ENCODE measurements at regions not wholly inside any gene's neighbourhood (a gene's known extent, or its start where the extent isn't known, plus 50 kb on each side); places are given as distances from the start of the nearest gene placed in this dataset.
"Not testable (repeated sequence)": the region's sequence is repeated elsewhere in the genome, so short reads cannot be mapped to it uniquely, and the experiment has no call there.

DNA sequence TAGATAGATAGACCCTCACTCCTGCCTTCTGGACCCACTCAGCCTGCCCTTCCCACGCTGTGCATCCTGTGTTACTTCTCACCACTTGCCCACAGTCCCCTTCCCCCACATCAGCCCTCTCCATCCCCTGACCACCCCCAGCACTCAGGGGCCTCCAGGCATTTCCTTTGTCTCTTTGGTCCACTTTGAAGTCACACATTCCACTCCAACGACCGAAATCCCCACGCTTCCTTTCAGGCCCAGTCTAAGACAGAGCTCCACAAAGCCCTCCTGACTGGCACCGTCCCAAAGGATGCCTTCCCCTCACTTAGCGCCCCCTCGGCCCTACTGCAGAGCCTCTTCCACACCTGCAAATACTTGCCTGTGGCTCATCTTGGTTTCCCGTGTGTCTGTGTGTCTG is 83.8 kb downstream of the FOXF2 start:
- DNase-seq (ENCODE audit: low read depth) (no peak), FAIRE-seq (no peak)
- no peaks in the 10 kb centered on the region for H3K36me3 ChIP-seq (ENCODE audit: control insufficient read depth, insufficient read depth, low read length)
- TF ChIP-seq, protein P1, sequence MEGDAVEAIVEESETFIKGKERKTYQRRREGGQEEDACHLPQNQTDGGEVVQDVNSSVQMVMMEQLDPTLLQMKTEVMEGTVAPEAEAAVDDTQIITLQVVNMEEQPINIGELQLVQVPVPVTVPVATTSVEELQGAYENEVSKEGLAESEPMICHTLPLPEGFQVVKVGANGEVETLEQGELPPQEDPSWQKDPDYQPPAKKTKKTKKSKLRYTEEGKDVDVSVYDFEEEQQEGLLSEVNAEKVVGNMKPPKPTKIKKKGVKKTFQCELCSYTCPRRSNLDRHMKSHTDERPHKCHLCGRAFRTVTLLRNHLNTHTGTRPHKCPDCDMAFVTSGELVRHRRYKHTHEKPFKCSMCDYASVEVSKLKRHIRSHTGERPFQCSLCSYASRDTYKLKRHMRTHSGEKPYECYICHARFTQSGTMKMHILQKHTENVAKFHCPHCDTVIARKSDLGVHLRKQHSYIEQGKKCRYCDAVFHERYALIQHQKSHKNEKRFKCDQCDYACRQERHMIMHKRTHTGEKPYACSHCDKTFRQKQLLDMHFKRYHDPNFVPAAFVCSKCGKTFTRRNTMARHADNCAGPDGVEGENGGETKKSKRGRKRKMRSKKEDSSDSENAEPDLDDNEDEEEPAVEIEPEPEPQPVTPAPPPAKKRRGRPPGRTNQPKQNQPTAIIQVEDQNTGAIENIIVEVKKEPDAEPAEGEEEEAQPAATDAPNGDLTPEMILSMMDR (IDR thresholded peaks at IDR 0.05; ENCODE audit: insufficient read depth, low read length, severe bottlenecking): no peak
- H3K27me3 ChIP-seq (ENCODE audit: control insufficient read depth, insufficient read depth, low read length): no peaks in the 10 kb centered on the region
- no peak overlapping the region for H3K4me3 ChIP-seq (ENCODE audit: low read depth, low read length)

DNA sequence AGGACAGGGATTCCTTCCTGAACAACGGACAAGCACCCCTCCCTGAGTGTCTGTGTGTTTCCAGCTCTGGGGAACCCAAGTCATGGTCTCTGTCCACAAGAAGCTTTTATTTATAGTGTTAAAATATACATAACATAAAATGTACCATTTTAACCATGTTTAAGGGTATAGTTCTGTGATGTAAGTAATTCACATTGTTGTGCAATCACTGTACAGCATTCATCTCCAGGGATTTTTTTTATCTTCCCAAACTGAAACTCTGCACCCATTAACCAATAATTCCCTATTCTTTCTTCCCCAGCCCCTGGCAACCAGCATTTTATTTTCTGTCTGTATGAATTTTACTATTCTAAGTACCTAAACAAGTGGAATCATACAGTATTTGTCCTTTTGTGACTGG is 84.2 kb downstream of the FOXF2 start:
- no peak overlapping the region for H3K4me3 ChIP-seq (ENCODE audit: low read depth, low read length)
- H3K36me3 ChIP-seq (ENCODE audit: control insufficient read depth, insufficient read depth, low read length): no peaks in the 10 kb centered on the region
- TF ChIP-seq, protein P1 (IDR thresholded peaks at IDR 0.05; ENCODE audit: insufficient read depth, low read length, severe bottlenecking): no peak
- DNase-seq (ENCODE audit: low read depth) (no peak), FAIRE-seq (no peak)
- no peaks in the 10 kb centered on the region for H3K27me3 ChIP-seq (ENCODE audit: control insufficient read depth, insufficient read depth, low read length)

DNA sequence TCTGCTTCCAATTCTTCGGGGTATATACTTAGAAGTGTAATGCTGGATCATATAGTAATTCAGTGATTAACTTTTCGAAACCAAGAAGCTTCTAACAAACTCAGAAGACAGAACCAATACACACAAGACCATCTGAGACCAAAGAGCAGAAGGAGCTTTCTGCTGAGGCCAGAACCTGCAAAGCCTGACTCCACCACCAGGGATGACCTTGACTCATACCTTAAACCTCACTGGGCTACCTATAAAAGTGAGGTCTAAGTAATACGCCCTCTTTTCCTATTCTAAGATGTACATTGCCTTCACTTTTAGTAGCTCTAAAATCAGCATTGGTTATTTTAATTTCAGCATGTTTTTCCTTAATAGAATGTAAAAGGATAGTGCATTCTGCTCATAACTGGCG is 84.8 kb downstream of the FOXF2 start:
- H3K27me3 ChIP-seq (ENCODE audit: control insufficient read depth, insufficient read depth, low read length): no peaks in the 10 kb centered on the region
- FAIRE-seq: no peak
- DNase-seq (ENCODE audit: low read depth): no peak
- TF ChIP-seq, protein P1 (IDR thresholded peaks at IDR 0.05; ENCODE audit: insufficient read depth, low read length, severe bottlenecking): peak; percentile 16
- no peak overlapping the region for H3K4me3 ChIP-seq (ENCODE audit: low read depth, low read length)
- no peaks in the 10 kb centered on the region for H3K36me3 ChIP-seq (ENCODE audit: control insufficient read depth, insufficient read depth, low read length)

DNA sequence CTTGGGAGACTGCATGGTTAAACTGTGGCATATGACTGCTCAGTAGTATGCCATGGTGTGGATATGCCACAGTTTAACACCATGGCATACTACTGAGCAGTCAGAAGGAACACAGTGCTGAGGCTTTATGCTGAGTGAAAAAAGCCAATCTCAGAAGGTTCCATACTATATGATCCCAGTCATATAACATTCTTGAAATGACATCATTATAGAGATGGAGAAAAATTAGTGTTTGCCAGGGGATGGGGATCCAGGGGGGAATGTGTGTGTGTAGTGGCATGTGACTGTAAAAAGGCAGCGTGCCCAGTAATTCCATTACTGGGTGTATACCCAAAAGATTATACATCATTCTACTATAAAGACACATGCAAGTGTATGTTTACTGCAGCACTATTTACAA is 85.8 kb downstream of the FOXF2 start:
- TF ChIP-seq, protein P1 (IDR thresholded peaks at IDR 0.05; ENCODE audit: insufficient read depth, low read length, severe bottlenecking): no peak
- Histone ChIP-seq H3K4me3 (ENCODE audit: low read depth, low read length) (no peak overlapping the region), H3K27me3 (ENCODE audit: control insufficient read depth, insufficient read depth, low read length) (no peaks in the 10 kb centered on the region), H3K36me3 (ENCODE audit: control insufficient read depth, insufficient read depth, low read length) (no peaks in the 10 kb centered on the region)
- DNase-seq (ENCODE audit: low read depth) (no peak), FAIRE-seq (no peak)

DNA sequence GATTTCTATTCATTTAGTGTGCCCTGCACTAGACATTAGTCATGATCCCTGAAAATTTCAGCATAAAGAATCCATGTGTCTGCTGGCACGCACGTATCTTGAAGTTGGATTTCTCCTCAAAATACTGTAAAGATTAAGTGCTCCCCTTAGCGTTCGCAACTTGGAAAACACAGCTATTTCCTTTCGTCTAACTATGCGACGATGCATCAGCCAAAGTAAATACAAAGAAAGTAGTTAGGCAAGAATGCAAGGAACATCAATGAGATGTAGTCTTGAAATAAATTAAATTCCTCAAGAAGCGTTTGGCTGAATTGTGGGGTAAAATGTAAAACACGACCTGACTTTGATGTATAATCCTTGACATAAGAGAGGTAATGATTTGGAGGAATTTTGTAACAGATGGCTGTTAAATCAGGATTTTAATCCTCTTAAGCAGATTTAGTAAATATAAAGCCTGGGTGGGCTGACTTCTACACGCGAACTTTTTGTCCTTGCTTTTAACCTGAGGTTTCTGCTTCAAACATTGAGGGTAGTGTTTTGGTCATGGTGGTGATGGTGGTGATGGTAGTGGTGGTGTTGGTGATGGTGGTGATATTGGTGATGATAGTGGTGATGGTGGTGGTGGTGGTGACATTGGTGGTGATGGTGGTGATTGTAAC is 88.2 kb downstream of the FOXF2 start:
- TF ChIP-seq, protein P1 (IDR thresholded peaks at IDR 0.05; ENCODE audit: insufficient read depth, low read length, severe bottlenecking): no peak
- FAIRE-seq: no peak
- Histone ChIP-seq H3K4me3 (ENCODE audit: low read depth, low read length) (no peak overlapping the region), H3K27me3 (ENCODE audit: control insufficient read depth, insufficient read depth, low read length) (no peaks in the 10 kb centered on the region), H3K36me3 (ENCODE audit: control insufficient read depth, insufficient read depth, low read length) (no peaks in the 10 kb centered on the region)
- peak; percentile 83 for DNase-seq (ENCODE audit: low read depth)

DNA sequence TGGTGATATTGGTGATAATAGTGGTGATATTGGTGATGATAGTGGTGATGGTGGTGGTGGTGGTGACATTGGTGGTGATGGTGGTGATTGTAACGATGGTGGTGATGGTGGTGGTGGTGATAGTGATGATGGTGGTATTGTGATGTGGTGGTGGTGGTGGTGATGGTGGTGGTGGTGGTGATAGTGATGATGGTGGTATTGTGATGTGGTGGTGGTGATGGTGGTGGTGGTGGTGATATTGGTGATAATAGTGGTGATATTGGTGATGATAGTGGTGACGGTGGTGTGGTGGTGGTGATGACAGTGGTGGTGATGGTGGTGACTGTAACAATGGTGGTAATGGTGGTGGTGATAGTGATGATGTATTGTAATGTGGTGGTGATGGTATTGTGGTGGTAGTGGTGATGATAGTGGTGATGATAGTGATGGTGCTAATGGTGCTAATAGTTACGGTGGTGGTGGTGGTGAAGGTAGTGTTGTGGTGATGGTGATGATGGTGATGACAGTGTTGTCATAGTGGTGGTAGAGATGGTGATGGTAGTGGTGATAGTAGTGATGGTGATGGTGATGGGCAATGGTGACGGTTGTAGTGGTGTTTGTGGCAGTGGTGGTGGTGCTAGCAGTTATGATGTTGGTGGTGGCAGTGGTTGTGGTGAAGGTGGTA is 88.9 kb downstream of the FOXF2 start:
- DNase-seq (ENCODE audit: low read depth): not testable (repeated sequence)

More for the DNA sequence above, 88.9 kb downstream of the FOXF2 start:
- H3K4me3 ChIP-seq (ENCODE audit: low read depth, low read length); H3K36me3 ChIP-seq (ENCODE audit: control insufficient read depth, insufficient read depth, low read length); H3K27me3 ChIP-seq (ENCODE audit: control insufficient read depth, insufficient read depth, low read length); FAIRE-seq: not testable (repeated sequence)
